ENCODE measurements at regions not wholly inside any gene's neighbourhood (a gene's known extent, or its start where the extent isn't known, plus 50 kb on each side); places are given as distances from the start of the nearest gene placed in this dataset.

DNA sequence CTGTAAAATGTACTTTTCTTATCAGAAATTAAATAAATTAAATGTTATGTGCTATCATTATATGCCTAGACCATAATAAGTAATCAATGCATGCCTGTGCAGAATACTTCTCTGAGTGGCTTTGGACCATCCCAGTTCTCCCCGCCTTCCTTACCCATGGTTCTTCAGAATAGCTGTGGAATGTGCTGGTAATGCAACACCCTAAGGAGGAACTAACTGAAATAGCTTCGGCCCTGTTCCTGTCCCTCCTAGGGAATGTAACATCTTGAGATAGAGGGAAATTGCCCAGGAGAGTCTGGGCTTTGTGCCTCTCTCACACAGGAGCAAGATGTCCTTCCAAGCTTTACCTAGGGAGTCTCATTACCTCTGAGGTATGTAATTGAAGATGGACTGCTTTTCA is 693.6 kb upstream of the HS3ST1 start:
- TF ChIP-seq, protein P1, sequence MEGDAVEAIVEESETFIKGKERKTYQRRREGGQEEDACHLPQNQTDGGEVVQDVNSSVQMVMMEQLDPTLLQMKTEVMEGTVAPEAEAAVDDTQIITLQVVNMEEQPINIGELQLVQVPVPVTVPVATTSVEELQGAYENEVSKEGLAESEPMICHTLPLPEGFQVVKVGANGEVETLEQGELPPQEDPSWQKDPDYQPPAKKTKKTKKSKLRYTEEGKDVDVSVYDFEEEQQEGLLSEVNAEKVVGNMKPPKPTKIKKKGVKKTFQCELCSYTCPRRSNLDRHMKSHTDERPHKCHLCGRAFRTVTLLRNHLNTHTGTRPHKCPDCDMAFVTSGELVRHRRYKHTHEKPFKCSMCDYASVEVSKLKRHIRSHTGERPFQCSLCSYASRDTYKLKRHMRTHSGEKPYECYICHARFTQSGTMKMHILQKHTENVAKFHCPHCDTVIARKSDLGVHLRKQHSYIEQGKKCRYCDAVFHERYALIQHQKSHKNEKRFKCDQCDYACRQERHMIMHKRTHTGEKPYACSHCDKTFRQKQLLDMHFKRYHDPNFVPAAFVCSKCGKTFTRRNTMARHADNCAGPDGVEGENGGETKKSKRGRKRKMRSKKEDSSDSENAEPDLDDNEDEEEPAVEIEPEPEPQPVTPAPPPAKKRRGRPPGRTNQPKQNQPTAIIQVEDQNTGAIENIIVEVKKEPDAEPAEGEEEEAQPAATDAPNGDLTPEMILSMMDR (optimal IDR thresholded peaks at IDR 0.05 in 1 of 3, IDR thresholded peaks at IDR 0.05 in 1 of 3, conservative IDR thresholded peaks at IDR 0.05 in 1 of 3; ENCODE audit: extremely low read depth in 1 of 3, insufficient read depth in 2 of 3, low read length in 3 of 3) = no peak
- no peak for TF ChIP-seq EZH2 (IDR thresholded peaks at IDR 0.05; ENCODE audit: low read length)

All from keratinocyte (primary cell).